Stimulated activated CD4-positive, alpha-beta T cell treated with anti-CD3 and anti-CD28 coated beads, Interleukin-15, amount 100 ng/mL, for 1 hour (primary cell): ENCODE measurements at regions not wholly inside any gene's neighbourhood (a gene's known extent, or its start where the extent isn't known, plus 50 kb on each side); places are given as distances from the start of the nearest gene placed in this dataset.
"Not testable (repeated sequence)": the region's sequence is repeated elsewhere in the genome, so short reads cannot be mapped to it uniquely, and the experiment has no call there.

ENCODE experiments used
- DNase-seq, 2 donors: peaks; one replicate each; pipeline ENCODE4 v3.0.0-alpha.2; 2020; ENCODE audit warnings: low read depth in 1 of 2, low spot score in 1 of 2

GRCh38 chr16:46388354-46388753 is 232.8 kb downstream of the SHCBP1 start:
- DNase-seq, result not testable (repeated sequence)

DNA sequence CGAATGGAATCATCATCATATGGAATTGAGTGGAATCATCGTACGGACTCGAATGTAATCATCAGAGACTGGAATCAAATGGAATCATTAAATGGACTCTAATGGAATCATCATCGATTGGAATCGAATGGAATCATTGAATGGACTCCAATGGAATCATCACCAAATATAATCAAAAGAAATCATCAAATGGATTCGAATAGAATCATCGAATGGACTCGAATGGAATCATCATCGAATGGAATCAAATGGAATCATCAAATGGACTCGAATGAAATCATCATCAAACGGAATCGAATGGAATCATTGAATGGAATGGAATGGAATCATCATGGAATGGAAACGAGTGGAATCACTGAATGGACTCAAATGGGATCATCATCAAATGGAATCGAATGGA is 233.5 kb downstream of the SHCBP1 start:
- DNase-seq, result peak in 1 of 2 donors; percentile 64

- not testable (repeated sequence) for DNase-seq
Observed at GRCh38 chr16:46386805-46387620, 234.2 kb downstream of the SHCBP1 start.

- DNase-seq, result not testable (repeated sequence)
Observed at GRCh38 chr16:46386110-46386771, 234.9 kb downstream of the SHCBP1 start.

- not testable (repeated sequence) for DNase-seq
Observed at GRCh38 chr16:46384285-46385061, 236.7 kb downstream of the SHCBP1 start.

GRCh38 chr16:46383581-46383980 is 237.6 kb downstream of the SHCBP1 start:
- DNase-seq, result not testable (repeated sequence)

- not testable (repeated sequence) for DNase-seq
Observed at GRCh38 chr16:46382791-46383541, 238.2 kb downstream of the SHCBP1 start.

- DNase-seq, result not testable (repeated sequence)
Observed at GRCh38 chr16:46382079-46382478, 239.1 kb downstream of the SHCBP1 start.

DNA sequence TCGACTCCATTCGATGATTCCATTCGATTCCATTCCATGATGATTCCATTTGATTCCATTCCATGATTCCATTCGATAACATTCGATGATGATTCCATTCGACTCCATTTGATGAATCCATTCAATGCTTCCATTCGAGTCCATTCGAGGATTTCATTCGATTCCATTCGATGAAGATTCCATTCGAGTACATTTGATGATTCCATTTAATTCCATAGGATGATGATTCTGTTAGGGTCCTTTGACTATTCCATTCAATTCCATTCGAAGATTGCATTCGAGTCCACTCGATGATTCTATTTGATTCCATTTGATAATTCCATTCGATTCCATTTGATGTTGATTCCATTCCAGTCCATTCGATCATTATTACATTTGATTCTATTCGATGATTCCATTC is 239.8 kb downstream of the SHCBP1 start:
- DNase-seq, result not testable (repeated sequence)
